GM23338 (cell line): ENCODE measurements at regions not wholly inside any gene's neighbourhood (a gene's known extent, or its start where the extent isn't known, plus 50 kb on each side); places are given as distances from the start of the nearest gene placed in this dataset.

ENCODE experiments used
- CREB1 ChIP-seq: fragments of 250-450 bp; sonication (Bioruptor Pico); IDR thresholded peaks from 2 replicates; pipeline ENCODE4 v1.5.0; 2020; ENCODE audit warnings: low read depth, mild to moderate bottlenecking, moderate library complexity
- CTCF ChIP-seq, 2 experiments: fragments of 200-600 bp in 1 of 2; sonication (generic) in 1 of 2; conservative IDR thresholded peaks; 2 replicates each; pipeline versions ENCODE4 v1.5.1 to v1.6.1; 2016 to 2017; ENCODE audit warnings: antibody characterized with exemption in 2 of 2, low read depth in 2 of 2, mild to moderate bottlenecking in 2 of 2, moderate library complexity in 1 of 2
- EZH2 ChIP-seq: fragments of 200-600 bp; sonication (generic); IDR thresholded peaks from one replicate; pipeline ENCODE4 v1.8.0; 2017; ENCODE audit warnings: antibody characterized with exemption, mild to moderate bottlenecking, low read depth; ENCODE audit not compliant: unreplicated experiment
- EZH2phosphoT487 ChIP-seq: fragments of 200-600 bp; sonication (generic); IDR thresholded peaks from one replicate; pipeline ENCODE4 v1.8.1; 2018; ENCODE audit warnings: antibody characterized with exemption; ENCODE audit not compliant: unreplicated experiment
- REST ChIP-seq: IDR thresholded peaks from one replicate; pipeline ENCODE4 v1.6.1; 2018; ENCODE audit warnings: antibody characterized with exemption; ENCODE audit not compliant: unreplicated experiment

DNA sequence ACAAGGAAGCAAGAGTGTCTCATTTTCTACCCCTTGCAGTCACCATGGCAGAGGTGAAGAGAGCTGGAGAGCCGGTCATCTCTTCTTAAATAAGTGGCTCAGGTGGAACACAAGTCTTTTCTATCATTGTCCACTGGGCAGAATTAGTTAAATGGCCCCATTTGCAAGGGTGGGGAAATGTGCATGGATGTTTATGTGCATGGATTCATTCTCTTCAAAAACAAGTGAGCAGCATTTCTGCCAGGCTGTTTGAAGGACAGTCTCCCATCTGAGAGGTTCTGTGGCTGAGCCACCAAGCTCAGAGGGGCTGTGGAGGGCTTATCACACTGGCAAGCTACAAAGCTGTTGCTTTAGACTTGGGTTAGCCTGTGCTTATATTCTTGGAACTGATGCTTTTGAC, 370.3 kb upstream of the MTPN start:
- TF ChIP-seq CTCF (conservative IDR thresholded peaks at IDR 0.05; ENCODE audit: low read depth in 2 of 2) (no peak), EZH2phosphoT487 (no peak), CREB1 (CRISPR knock-in tag) (no peak), REST (no peak), EZH2 (no peak)
